ENCODE measurements at regions not wholly inside any gene's neighbourhood (a gene's known extent, or its start where the extent isn't known, plus 50 kb on each side); places are given as distances from the start of the nearest gene placed in this dataset.

GRCh38 chr2:38446418-38446817 is 69.3 kb upstream of the ATL2 start:
- Histone ChIP-seq H3K4me2 (ENCODE audit: low read length) (no peak overlapping the region), H3K27ac (ENCODE audit: low read depth, low read length, poor library complexity, severe bottlenecking) (no peak overlapping the region), H2AFZ (ENCODE audit: low read length) (no peak overlapping the region), H3K9ac (ENCODE audit: low read length) (no peak overlapping the region), H4K20me1 (ENCODE audit: insufficient read depth, low read length) (no peaks in the 10 kb centered on the region), H3K36me3 (ENCODE audit: insufficient read depth, low read length) (no peaks in the 10 kb centered on the region), H3F3A (ENCODE audit: insufficient read depth, low read length) (no peaks in the 10 kb centered on the region), H3K27me3 (ENCODE audit: insufficient read depth, low read length) (no peaks in the 10 kb centered on the region; the same call in 1 of the 2 replicates), H3K4me1 (ENCODE audit: insufficient read depth, low read length, severe bottlenecking) (no peaks in the 10 kb centered on the region), H3K4me3 (ENCODE audit: low read depth, low read length, poor library complexity, severe bottlenecking) (no peak overlapping the region), H3K79me2 (ENCODE audit: insufficient read depth, low read length) (no peaks in the 10 kb centered on the region), H3K9me3 (ENCODE audit: low read length) (no peaks in the 10 kb centered on the region), H3K9me2 (ENCODE audit: low read depth, low read length) (no peaks in the 10 kb centered on the region)
- TF ChIP-seq EZH2 (IDR thresholded peaks at IDR 0.05; ENCODE audit: borderline replicate concordance, low read length) (no peak), CTCF (IDR thresholded peaks at IDR 0.05; ENCODE audit: low read length) (no peak)

DNA sequence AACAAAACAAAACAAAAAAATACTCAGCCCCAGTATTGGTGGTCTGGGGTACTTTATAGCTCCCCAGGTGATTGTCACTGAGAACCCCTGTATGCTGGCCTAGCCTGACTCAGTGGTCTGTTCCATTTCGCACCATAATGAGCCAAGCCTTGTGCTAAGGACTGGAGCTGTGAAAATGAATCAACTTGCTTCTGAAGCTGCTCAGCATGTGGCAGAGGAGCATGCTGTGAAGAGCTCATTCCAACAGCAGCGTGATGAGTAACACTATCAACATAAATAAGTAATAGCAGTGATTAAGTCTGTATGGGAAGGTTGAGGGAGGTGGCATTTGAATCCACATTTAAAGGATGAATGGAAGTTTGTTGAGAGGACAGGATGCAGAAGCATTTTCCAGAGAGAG is 67.2 kb upstream of the ATL2 start:
- no peaks in the 10 kb centered on the region for H3K36me3 ChIP-seq (ENCODE audit: insufficient read depth, low read length)
- no peak overlapping the region for H3K27ac ChIP-seq (ENCODE audit: low read depth, low read length, poor library complexity, severe bottlenecking)
- no peak overlapping the region for H2AFZ ChIP-seq (ENCODE audit: low read length)
- H3K27me3 ChIP-seq (ENCODE audit: insufficient read depth, low read length), result no peaks in the 10 kb centered on the region; the same call in 1 of the 2 replicates
- H3K9ac ChIP-seq (ENCODE audit: low read length), result no peak overlapping the region
- no peaks in the 10 kb centered on the region for H4K20me1 ChIP-seq (ENCODE audit: insufficient read depth, low read length)
- H3K4me2 ChIP-seq (ENCODE audit: low read length), result no peak overlapping the region
- H3K4me3 ChIP-seq (ENCODE audit: low read depth, low read length, poor library complexity, severe bottlenecking), result no peak overlapping the region
- no peaks in the 10 kb centered on the region for H3K4me1 ChIP-seq (ENCODE audit: insufficient read depth, low read length, severe bottlenecking)
- H3K9me2 ChIP-seq (ENCODE audit: low read depth, low read length), result no peaks in the 10 kb centered on the region
- no peaks in the 10 kb centered on the region for H3F3A ChIP-seq (ENCODE audit: insufficient read depth, low read length)
- no peaks in the 10 kb centered on the region for H3K79me2 ChIP-seq (ENCODE audit: insufficient read depth, low read length)
- H3K9me3 ChIP-seq (ENCODE audit: low read length), result no peaks in the 10 kb centered on the region
- TF ChIP-seq CTCF (IDR thresholded peaks at IDR 0.05; ENCODE audit: low read length) (no peak), EZH2 (IDR thresholded peaks at IDR 0.05; ENCODE audit: borderline replicate concordance, low read length) (no peak)

- Histone ChIP-seq H2AFZ (ENCODE audit: low read length) (no peak overlapping the region), H4K20me1 (ENCODE audit: insufficient read depth, low read length) (no peaks in the 10 kb centered on the region), H3K9ac (ENCODE audit: low read length) (no peak overlapping the region), H3F3A (ENCODE audit: insufficient read depth, low read length) (no peaks in the 10 kb centered on the region), H3K9me2 (ENCODE audit: low read depth, low read length) (no peaks in the 10 kb centered on the region), H3K79me2 (ENCODE audit: insufficient read depth, low read length) (no peaks in the 10 kb centered on the region), H3K27ac (ENCODE audit: low read depth, low read length, poor library complexity, severe bottlenecking) (no peak overlapping the region), H3K4me1 (ENCODE audit: insufficient read depth, low read length, severe bottlenecking) (no peaks in the 10 kb centered on the region), H3K9me3 (ENCODE audit: low read length) (no peaks in the 10 kb centered on the region), H3K4me2 (ENCODE audit: low read length) (no peak overlapping the region), H3K27me3 (ENCODE audit: insufficient read depth, low read length) (no peaks in the 10 kb centered on the region; the same call in 1 of the 2 replicates), H3K36me3 (ENCODE audit: insufficient read depth, low read length) (no peaks in the 10 kb centered on the region), H3K4me3 (ENCODE audit: low read depth, low read length, poor library complexity, severe bottlenecking) (no peak overlapping the region)
- TF ChIP-seq EZH2 (IDR thresholded peaks at IDR 0.05; ENCODE audit: borderline replicate concordance, low read length) (no peak), CTCF (IDR thresholded peaks at IDR 0.05; ENCODE audit: low read length) (no peak)
These were observed 65.8 kb upstream of the ATL2 start for GRCh38 chr2:38442643-38443541.

All from OCI-LY1 (cell line).